GM12878 (cell line): ENCODE measurements at regions not wholly inside any gene's neighbourhood (a gene's known extent, or its start where the extent isn't known, plus 50 kb on each side); places are given as distances from the start of the nearest gene placed in this dataset.

ENCODE experiments used
- ATAC-seq: fragments of 200-7000 bp; cut with Tn5 transposase; 3 replicates; pipeline ENCODE4 v1.9.1; 2020; ENCODE audit warnings: mild to moderate bottlenecking, moderate library complexity
- BruUV-seq: library from RNA; stranded (reverse); fragments of 400-500 nt; replicated peaks from 2 replicates; lab custom pipeline; 2021; lab: Mats Ljungman, UMichigan
- CTCF ChIA-PET: fragments of 300-600 bp; sonication (Branson Sonifier 250); formaldehyde crosslinking; extraction: SDS; loops from one replicate; lab custom pipeline; 2021; ENCODE audit warnings: inconsistent platforms; lab: Yijun Ruan, JAX
- POLR2A ChIA-PET: fragments of 350-600 bp; formaldehyde crosslinking; extraction: SDS; loops from one replicate; lab custom pipeline; 2021; ENCODE audit warnings: inconsistent platforms; lab: Charles Lee
- RAD21 ChIA-PET: fragments of 300-600 bp; sonication (Branson Sonifier 250); formaldehyde crosslinking; loops from one replicate; lab custom pipeline; 2023; ENCODE audit warnings: antibody characterized with exemption; ENCODE audit not compliant: unreplicated experiment; lab: Charles Lee
- SMC1A ChIA-PET: fragments of 300-600 bp; sonication (Branson Sonifier 250); formaldehyde crosslinking; loops from one replicate; lab custom pipeline; 2023; ENCODE audit not compliant: unreplicated experiment, uncharacterized antibody; lab: Charles Lee
- DNase-seq: peaks from one replicate; pipeline ENCODE4 v3.0.0-alpha.2; 2011; ENCODE audit warnings: low read depth, low spot score
- FAIRE-seq: peaks from 3 replicates; lab custom pipeline; 2011; peaks lifted over from hg19 to GRCh38; lab: Jason Lieb, UNC
- H2AFZ ChIP-seq: 2 replicates; pipeline ENCODE4 v1.6.0; 2011; ENCODE audit warnings: low read depth, low read length, control low read depth; ENCODE audit not compliant: control insufficient read depth
- H3K27ac ChIP-seq: 2 replicates; pipeline ENCODE4 v1.5.1; 2011; ENCODE audit warnings: control low read depth; ENCODE audit not compliant: control insufficient read depth, insufficient read depth
- H3K27me3 ChIP-seq, 2 experiments: replicated peaks in 1 of 2; 2 replicates each; pipeline versions ENCODE4 v1.6.0 to v1.6.1; 2011; ENCODE audit warnings: low read length in 1 of 2; ENCODE audit not compliant: control insufficient read depth in 2 of 2, insufficient read depth in 2 of 2
- H3K36me3 ChIP-seq, 2 experiments: 2 replicates each; pipeline ENCODE4 v1.5.1; 2011; ENCODE audit warnings: low read length in 1 of 2; ENCODE audit not compliant: control insufficient read depth in 2 of 2, insufficient read depth in 2 of 2
- H3K4me1 ChIP-seq: 2 replicates; pipeline ENCODE4 v1.6.1; 2011; ENCODE audit warnings: mild to moderate bottlenecking, low read length, moderate library complexity, mixed read lengths; ENCODE audit not compliant: control insufficient read depth, insufficient read depth
- H3K4me2 ChIP-seq: 2 replicates; pipeline ENCODE4 v1.6.0; 2011; ENCODE audit warnings: control low read depth; ENCODE audit not compliant: control insufficient read depth, insufficient read depth
- H3K4me3 ChIP-seq: fragments of 200-600 bp; sonication (generic); 2 replicates; pipeline ENCODE4 v1.5.1; 2016
- H3K79me2 ChIP-seq: 2 replicates; pipeline ENCODE4 v1.6.0; 2011; ENCODE audit warnings: low read length; ENCODE audit not compliant: control insufficient read depth, insufficient read depth
- H3K9ac ChIP-seq: 2 replicates; pipeline ENCODE4 v1.8.0; 2011; ENCODE audit warnings: low read length, control low read depth, mixed read lengths; ENCODE audit not compliant: control insufficient read depth, insufficient read depth
- H3K9me3 ChIP-seq: replicated peaks from 3 replicates; pipeline ENCODE4 v1.5.1; 2011; ENCODE audit warnings: mild to moderate bottlenecking, low read length; ENCODE audit not compliant: control insufficient read depth, insufficient read depth
- H4K20me1 ChIP-seq: 2 replicates; pipeline ENCODE4 v1.6.0; 2011; ENCODE audit not compliant: control insufficient read depth, insufficient read depth
- CHD4 ChIP-seq: fragments of 200-600 bp; sonication (generic); IDR thresholded peaks from 2 replicates; pipeline ENCODE4 v1.6.1; 2016; ENCODE audit warnings: mild to moderate bottlenecking
- EED ChIP-seq: sonication (generic); IDR thresholded peaks from 2 replicates; pipeline ENCODE4 v1.6.1; 2016; ENCODE audit warnings: antibody characterized with exemption, low read depth
- HDAC6 ChIP-seq: fragments of 200-600 bp; sonication (generic); IDR thresholded peaks from one replicate; pipeline ENCODE4 v1.8.0; 2017; ENCODE audit warnings: antibody characterized with exemption; ENCODE audit not compliant: unreplicated experiment
- KDM1A ChIP-seq: fragments of 200-600 bp; sonication (generic); IDR thresholded peaks from 2 replicates; pipeline ENCODE4 v1.6.1; 2016; ENCODE audit warnings: borderline replicate concordance
- NFIC ChIP-seq: IDR thresholded peaks from 2 replicates; pipeline ENCODE4 v1.6.1; 2012; ENCODE audit warnings: low read depth, mild to moderate bottlenecking, inconsistent platforms, low read length, moderate library complexity
- RUNX3 ChIP-seq: IDR thresholded peaks from 2 replicates; pipeline ENCODE4 v1.6.1; 2012; ENCODE audit warnings: low read length, inconsistent platforms
- TCF3 ChIP-seq: IDR thresholded peaks from 2 replicates; pipeline ENCODE4 v1.6.1; 2012; ENCODE audit warnings: low read depth, mild to moderate bottlenecking, low read length, borderline replicate concordance; ENCODE audit not compliant: insufficient read depth
- WGBS: methylation state at CpG from one replicate; pipeline ENCODE4 v1.1.6; 2016; ENCODE audit warnings: low lambda C conversion rate; ENCODE audit not compliant: insufficient replicate concordance, insufficient coverage; ENCODE audit errors: missing lambda C conversion rate; 5-methylcytosine and 5-hydroxymethylcytosine counted together
- in situ Hi-C: fragments of 300-500 bp; cut with MboI; formaldehyde crosslinking; loops from 9 replicates; pipeline ENCODE4 v1.14.3; 2018; ENCODE audit warnings: mixed read lengths
- intact Hi-C: fragments of 100-400 bp; cut with micrococcal nuclease; formaldehyde crosslinking; loops from one replicate; pipeline ENCODE4 v1.14.2; 2022; ENCODE audit not compliant: unreplicated experiment
- TF ChIP-seq, protein P1 (sequence below): fragments of 450-650 bp; IDR thresholded peaks from 2 replicates; pipeline ENCODE4 v1.6.1; 2016; ENCODE audit warnings: mild to moderate bottlenecking
- TF ChIP-seq, protein P2 (sequence below): IDR thresholded peaks from 2 replicates; pipeline ENCODE4 v1.6.1; 2012; ENCODE audit warnings: mild to moderate bottlenecking, low read depth, low read length
- TF ChIP-seq, protein P3 (sequence below), 3 experiments: IDR thresholded peaks in 2 of 3; conservative IDR thresholded peaks in 1 of 3; 2 replicates each; pipeline ENCODE4 v1.5.1; 2011; ENCODE audit warnings: low read depth in 3 of 3, low read length in 3 of 3, mild to moderate bottlenecking in 3 of 3, control low read depth in 2 of 3, moderate library complexity in 2 of 3, inconsistent platforms in 1 of 3, mixed read lengths in 1 of 3; ENCODE audit not compliant: control insufficient read depth in 2 of 3, insufficient read depth in 1 of 3; ENCODE audit errors: extremely low read depth in 1 of 3
- TF ChIP-seq, protein P4 (sequence below): fragments of 450-650 bp; formaldehyde crosslinking; IDR thresholded peaks from 2 replicates; pipeline ENCODE4 v1.4.0; 2022; ENCODE audit warnings: mild to moderate bottlenecking, moderate library complexity

DNA sequence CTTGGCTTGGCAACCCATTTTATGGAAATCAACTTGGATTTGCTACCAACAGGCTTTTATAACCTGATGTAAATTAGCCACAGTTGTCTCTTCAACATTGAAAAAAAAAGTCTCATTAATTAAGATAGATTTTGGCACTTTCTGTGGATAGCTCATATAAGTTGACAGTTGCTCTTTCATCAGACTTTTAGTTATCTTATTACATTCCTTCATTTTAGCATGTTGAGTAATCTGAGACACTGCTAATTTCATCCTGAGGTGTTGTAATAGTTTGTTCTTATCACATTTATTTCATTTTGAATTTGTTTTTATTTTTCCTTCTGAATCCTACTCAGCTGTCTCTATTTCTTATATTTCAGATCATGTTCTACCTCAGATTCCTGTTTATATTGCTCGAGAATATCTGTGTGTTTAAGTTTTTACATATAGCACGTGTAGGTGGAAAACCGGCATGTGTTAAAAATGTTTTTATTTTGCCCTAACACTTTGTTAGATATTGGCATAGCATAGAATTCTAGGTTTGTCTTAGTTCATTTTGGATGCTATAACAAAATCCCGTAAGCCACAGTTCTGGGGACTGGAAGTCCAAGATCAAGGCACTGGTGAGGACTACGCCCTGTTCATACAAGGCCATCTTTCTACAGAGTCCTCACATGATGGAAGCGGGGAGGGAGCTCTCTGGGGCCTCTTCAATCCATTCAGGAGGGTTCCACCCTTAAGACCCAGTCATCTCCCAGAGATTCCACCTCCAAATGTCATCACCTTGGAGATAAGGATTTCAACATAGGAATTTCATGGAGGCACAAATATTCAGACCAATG is 239.4 kb downstream of the COL4A1 start:
- SMC1A ChIA-PET: no interaction called here
- 14% methylated on average over 6 of the region's 6 CpGs for WGBS
- BruUV-seq: no TSS peak
- Histone ChIP-seq H2AFZ (no peak overlapping the region), H3K9ac (no peak overlapping the region), H3K27ac (no peak overlapping the region), H3K9me3 (no peaks in the 10 kb centered on the region)
- DNase-seq (no peak), FAIRE-seq (no peak)
- in situ Hi-C loops: loop anchor here (5.0 kb wide), 1 partner anchor 50 kb away; no protein-coding TSS in a partner anchor
- POLR2A ChIA-PET: no interaction called here
- TF ChIP-seq TCF3 (no peak), KDM1A (no peak), NFIC (no peak), EED (no peak), CHD4 (no peak), RUNX3 (no peak), HDAC6 (no peak)
- TF ChIP-seq, protein P1, sequence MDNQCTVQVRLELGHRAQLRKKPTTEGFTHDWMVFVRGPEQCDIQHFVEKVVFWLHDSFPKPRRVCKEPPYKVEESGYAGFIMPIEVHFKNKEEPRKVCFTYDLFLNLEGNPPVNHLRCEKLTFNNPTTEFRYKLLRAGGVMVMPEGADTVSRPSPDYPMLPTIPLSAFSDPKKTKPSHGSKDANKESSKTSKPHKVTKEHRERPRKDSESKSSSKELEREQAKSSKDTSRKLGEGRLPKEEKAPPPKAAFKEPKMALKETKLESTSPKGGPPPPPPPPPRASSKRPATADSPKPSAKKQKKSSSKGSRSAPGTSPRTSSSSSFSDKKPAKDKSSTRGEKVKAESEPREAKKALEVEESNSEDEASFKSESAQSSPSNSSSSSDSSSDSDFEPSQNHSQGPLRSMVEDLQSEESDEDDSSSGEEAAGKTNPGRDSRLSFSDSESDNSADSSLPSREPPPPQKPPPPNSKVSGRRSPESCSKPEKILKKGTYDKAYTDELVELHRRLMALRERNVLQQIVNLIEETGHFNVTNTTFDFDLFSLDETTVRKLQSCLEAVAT: no peak
- TF ChIP-seq, protein P2, sequence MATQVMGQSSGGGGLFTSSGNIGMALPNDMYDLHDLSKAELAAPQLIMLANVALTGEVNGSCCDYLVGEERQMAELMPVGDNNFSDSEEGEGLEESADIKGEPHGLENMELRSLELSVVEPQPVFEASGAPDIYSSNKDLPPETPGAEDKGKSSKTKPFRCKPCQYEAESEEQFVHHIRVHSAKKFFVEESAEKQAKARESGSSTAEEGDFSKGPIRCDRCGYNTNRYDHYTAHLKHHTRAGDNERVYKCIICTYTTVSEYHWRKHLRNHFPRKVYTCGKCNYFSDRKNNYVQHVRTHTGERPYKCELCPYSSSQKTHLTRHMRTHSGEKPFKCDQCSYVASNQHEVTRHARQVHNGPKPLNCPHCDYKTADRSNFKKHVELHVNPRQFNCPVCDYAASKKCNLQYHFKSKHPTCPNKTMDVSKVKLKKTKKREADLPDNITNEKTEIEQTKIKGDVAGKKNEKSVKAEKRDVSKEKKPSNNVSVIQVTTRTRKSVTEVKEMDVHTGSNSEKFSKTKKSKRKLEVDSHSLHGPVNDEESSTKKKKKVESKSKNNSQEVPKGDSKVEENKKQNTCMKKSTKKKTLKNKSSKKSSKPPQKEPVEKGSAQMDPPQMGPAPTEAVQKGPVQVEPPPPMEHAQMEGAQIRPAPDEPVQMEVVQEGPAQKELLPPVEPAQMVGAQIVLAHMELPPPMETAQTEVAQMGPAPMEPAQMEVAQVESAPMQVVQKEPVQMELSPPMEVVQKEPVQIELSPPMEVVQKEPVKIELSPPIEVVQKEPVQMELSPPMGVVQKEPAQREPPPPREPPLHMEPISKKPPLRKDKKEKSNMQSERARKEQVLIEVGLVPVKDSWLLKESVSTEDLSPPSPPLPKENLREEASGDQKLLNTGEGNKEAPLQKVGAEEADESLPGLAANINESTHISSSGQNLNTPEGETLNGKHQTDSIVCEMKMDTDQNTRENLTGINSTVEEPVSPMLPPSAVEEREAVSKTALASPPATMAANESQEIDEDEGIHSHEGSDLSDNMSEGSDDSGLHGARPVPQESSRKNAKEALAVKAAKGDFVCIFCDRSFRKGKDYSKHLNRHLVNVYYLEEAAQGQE: no peak
- TF ChIP-seq, protein P3, sequence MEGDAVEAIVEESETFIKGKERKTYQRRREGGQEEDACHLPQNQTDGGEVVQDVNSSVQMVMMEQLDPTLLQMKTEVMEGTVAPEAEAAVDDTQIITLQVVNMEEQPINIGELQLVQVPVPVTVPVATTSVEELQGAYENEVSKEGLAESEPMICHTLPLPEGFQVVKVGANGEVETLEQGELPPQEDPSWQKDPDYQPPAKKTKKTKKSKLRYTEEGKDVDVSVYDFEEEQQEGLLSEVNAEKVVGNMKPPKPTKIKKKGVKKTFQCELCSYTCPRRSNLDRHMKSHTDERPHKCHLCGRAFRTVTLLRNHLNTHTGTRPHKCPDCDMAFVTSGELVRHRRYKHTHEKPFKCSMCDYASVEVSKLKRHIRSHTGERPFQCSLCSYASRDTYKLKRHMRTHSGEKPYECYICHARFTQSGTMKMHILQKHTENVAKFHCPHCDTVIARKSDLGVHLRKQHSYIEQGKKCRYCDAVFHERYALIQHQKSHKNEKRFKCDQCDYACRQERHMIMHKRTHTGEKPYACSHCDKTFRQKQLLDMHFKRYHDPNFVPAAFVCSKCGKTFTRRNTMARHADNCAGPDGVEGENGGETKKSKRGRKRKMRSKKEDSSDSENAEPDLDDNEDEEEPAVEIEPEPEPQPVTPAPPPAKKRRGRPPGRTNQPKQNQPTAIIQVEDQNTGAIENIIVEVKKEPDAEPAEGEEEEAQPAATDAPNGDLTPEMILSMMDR (IDR thresholded peaks at IDR 0.05 in 2 of 3, conservative IDR thresholded peaks at IDR 0.05 in 1 of 3; ENCODE audit: control insufficient read depth in 2 of 3, extremely low read depth in 1 of 3, insufficient read depth in 1 of 3, low read depth in 3 of 3, low read length in 3 of 3): no peak
- TF ChIP-seq, protein P4, sequence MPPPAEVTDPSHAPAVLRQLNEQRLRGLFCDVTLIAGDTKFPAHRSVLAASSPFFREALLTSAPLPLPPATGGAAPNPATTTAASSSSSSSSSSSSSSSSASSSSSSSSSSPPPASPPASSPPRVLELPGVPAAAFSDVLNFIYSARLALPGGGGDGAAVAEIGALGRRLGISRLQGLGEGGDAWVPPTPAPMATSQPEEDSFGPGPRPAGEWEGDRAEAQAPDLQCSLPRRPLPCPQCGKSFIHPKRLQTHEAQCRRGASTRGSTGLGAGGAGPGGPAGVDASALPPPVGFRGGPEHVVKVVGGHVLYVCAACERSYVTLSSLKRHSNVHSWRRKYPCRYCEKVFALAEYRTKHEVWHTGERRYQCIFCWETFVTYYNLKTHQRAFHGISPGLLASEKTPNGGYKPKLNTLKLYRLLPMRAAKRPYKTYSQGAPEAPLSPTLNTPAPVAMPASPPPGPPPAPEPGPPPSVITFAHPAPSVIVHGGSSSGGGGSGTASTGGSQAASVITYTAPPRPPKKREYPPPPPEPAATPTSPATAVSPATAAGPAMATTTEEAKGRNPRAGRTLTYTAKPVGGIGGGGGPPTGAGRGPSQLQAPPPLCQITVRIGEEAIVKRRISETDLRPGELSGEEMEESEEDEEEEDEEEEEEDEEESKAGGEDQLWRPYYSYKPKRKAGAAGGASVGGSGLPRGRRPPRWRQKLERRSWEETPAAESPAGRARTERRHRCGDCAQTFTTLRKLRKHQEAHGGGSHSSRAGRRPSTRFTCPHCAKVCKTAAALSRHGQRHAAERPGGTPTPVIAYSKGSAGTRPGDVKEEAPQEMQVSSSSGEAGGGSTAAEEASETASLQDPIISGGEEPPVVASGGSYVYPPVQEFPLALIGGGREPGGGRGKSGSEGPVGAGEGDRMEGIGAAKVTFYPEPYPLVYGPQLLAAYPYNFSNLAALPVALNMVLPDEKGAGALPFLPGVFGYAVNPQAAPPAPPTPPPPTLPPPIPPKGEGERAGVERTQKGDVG (CRISPR knock-in tag): no peak
- TF ChIP-seq, all 136 proteins: peak for 0
- no peak overlapping the region for H3K4me3 ChIP-seq
- ATAC-seq: no peak
- H3K79me2 ChIP-seq: no peaks in the 10 kb centered on the region
- H3K4me2 ChIP-seq: no peak overlapping the region
- no peaks in the 10 kb centered on the region for H4K20me1 ChIP-seq
- no peaks in the 10 kb centered on the region; a peak in 1 of 4 replicates for H3K27me3 ChIP-seq
- intact Hi-C loops: no loop called here
- H3K4me1 ChIP-seq: no peaks in the 10 kb centered on the region
- CTCF ChIA-PET: no interaction called here
- RAD21 ChIA-PET: no interaction called here
- no peaks in the 10 kb centered on the region for H3K36me3 ChIP-seq
